ENCODE measurements at regions not wholly inside any gene's neighbourhood (a gene's known extent, or its start where the extent isn't known, plus 50 kb on each side); places are given as distances from the start of the nearest gene placed in this dataset.

GRCh38 chrX:147736045-147736444, 175.7 kb upstream of the FMR1 start:
- peaks cover 11% of the 10 kb centered on the region for H3K4me1 Mint-ChIP-seq (ENCODE audit: low read depth)
- H3K36me3 Mint-ChIP-seq (ENCODE audit: low read depth) = no peaks in the 10 kb centered on the region
- intact Hi-C loops (cut with DNase I, micrococcal nuclease) = no loop called here
- no peak overlapping the region for H3K27ac Mint-ChIP-seq
- DNase-seq (no peak), ATAC-seq (ENCODE audit: poor library complexity) (no peak)
- no peak overlapping the region for H3K4me3 Mint-ChIP-seq
- Histone ChIP-seq H3K9me3 (ENCODE audit: control insufficient read depth in 1 of 2, insufficient read depth in 1 of 2, low read length in 2 of 2) (no peaks in the 10 kb centered on the region), H3K4me1 (ENCODE audit: insufficient read depth, low read length) (no peaks in the 10 kb centered on the region), H3K4me3 (ENCODE audit: low read length) (no peak overlapping the region), H3K36me3 (ENCODE audit: insufficient read depth, low read length) (no peaks in the 10 kb centered on the region), H3K27ac (ENCODE audit: low read depth in 1 of 2, low read length in 2 of 2) (no peak overlapping the region), H3K27me3 (ENCODE audit: control insufficient read depth in 1 of 2, insufficient read depth in 2 of 2, low read length in 2 of 2) (no peaks in the 10 kb centered on the region)
- H3K27me3 Mint-ChIP-seq = no peaks in the 10 kb centered on the region
- ChIA-PET CTCF (no interaction called here), POLR2A (no interaction called here)
- TF ChIP-seq CTCF (IDR thresholded peaks at IDR 0.05) = no peak
- no peaks in the 10 kb centered on the region for H3K9me3 Mint-ChIP-seq

- no peaks in the 10 kb centered on the region for H3K36me3 Mint-ChIP-seq (ENCODE audit: low read depth)
- H3K27ac Mint-ChIP-seq = no peak overlapping the region
- Histone ChIP-seq H3K4me3 (ENCODE audit: low read length) (no peak overlapping the region), H3K36me3 (ENCODE audit: insufficient read depth, low read length) (no peaks in the 10 kb centered on the region), H3K4me1 (ENCODE audit: insufficient read depth, low read length) (no peaks in the 10 kb centered on the region), H3K27me3 (ENCODE audit: control insufficient read depth in 1 of 2, insufficient read depth in 2 of 2, low read length in 2 of 2) (no peaks in the 10 kb centered on the region), H3K9me3 (ENCODE audit: control insufficient read depth in 1 of 2, insufficient read depth in 1 of 2, low read length in 2 of 2) (no peaks in the 10 kb centered on the region), H3K27ac (ENCODE audit: low read depth in 1 of 2, low read length in 2 of 2) (no peak overlapping the region)
- intact Hi-C loops (cut with DNase I, micrococcal nuclease) = no loop called here
- no peak overlapping the region for H3K4me3 Mint-ChIP-seq
- H3K27me3 Mint-ChIP-seq = no peaks in the 10 kb centered on the region
- no peaks in the 10 kb centered on the region for H3K9me3 Mint-ChIP-seq
- peaks cover 11% of the 10 kb centered on the region for H3K4me1 Mint-ChIP-seq (ENCODE audit: low read depth)
- no peak for TF ChIP-seq CTCF (IDR thresholded peaks at IDR 0.05)
- DNase-seq (no peak), ATAC-seq (ENCODE audit: poor library complexity) (no peak)
- ChIA-PET CTCF (no interaction called here), POLR2A (no interaction called here)
Observed at GRCh38 chrX:147737690-147738089, 174.0 kb upstream of the FMR1 start.

GRCh38 chrX:147738265-147738664, 173.5 kb upstream of the FMR1 start:
- POLR2A ChIA-PET = no interaction called here
- CTCF ChIA-PET = no interaction called here
- Mint-ChIP-seq H3K4me3 (no peak overlapping the region), H3K36me3 (ENCODE audit: low read depth) (no peaks in the 10 kb centered on the region), H3K4me1 (ENCODE audit: low read depth) (peaks cover 11% of the 10 kb centered on the region), H3K27me3 (no peaks in the 10 kb centered on the region), H3K9me3 (no peaks in the 10 kb centered on the region), H3K27ac (no peak overlapping the region)
- no peaks in the 10 kb centered on the region for H3K36me3 ChIP-seq (ENCODE audit: insufficient read depth, low read length)
- H3K4me1 ChIP-seq (ENCODE audit: insufficient read depth, low read length) = no peaks in the 10 kb centered on the region
- H3K9me3 ChIP-seq (ENCODE audit: control insufficient read depth in 1 of 2, insufficient read depth in 1 of 2, low read length in 2 of 2) = no peaks in the 10 kb centered on the region
- H3K27ac ChIP-seq (ENCODE audit: low read depth in 1 of 2, low read length in 2 of 2) = no peak overlapping the region
- ATAC-seq (ENCODE audit: poor library complexity) (no peak), DNase-seq (peak in 2 of 14 experiments; percentile 0 to 21)
- H3K4me3 ChIP-seq (ENCODE audit: low read length) = no peak overlapping the region
- intact Hi-C loops (cut with DNase I, micrococcal nuclease) = no loop called here
- no peaks in the 10 kb centered on the region for H3K27me3 ChIP-seq (ENCODE audit: control insufficient read depth in 1 of 2, insufficient read depth in 2 of 2, low read length in 2 of 2)
- no peak for TF ChIP-seq CTCF (IDR thresholded peaks at IDR 0.05)
